Esophagus muscularis mucosa (tissue), 3 donors: ENCODE measurements at regions not wholly inside any gene's neighbourhood (a gene's known extent, or its start where the extent isn't known, plus 50 kb on each side); places are given as distances from the start of the nearest gene placed in this dataset.

Experiments used
- POLR2A ChIP-seq: fragments of 450-650 bp; IDR thresholded peaks from one replicate; pipeline ENCODE4 v1.6.1; 2017; ENCODE audit warnings: antibody characterized with exemption, moderate library complexity, mild to moderate bottlenecking, low read depth
- TF ChIP-seq, protein P1 (sequence below), 3 experiments: fragments of 200-600 bp in 2 of 3; fragments of 450-650 bp in 1 of 3; sonication (generic) in 2 of 3; IDR thresholded peaks; one replicate each; pipeline ENCODE4 v1.5.1; 2017 to 2019; ENCODE audit warnings: antibody characterized with exemption in 3 of 3, mild to moderate bottlenecking in 2 of 3, moderate library complexity in 1 of 3

GRCh38 chr3:147034359-147034758 lies 372.0 kb downstream of the ZIC4 start:
- TF ChIP-seq, protein P1, sequence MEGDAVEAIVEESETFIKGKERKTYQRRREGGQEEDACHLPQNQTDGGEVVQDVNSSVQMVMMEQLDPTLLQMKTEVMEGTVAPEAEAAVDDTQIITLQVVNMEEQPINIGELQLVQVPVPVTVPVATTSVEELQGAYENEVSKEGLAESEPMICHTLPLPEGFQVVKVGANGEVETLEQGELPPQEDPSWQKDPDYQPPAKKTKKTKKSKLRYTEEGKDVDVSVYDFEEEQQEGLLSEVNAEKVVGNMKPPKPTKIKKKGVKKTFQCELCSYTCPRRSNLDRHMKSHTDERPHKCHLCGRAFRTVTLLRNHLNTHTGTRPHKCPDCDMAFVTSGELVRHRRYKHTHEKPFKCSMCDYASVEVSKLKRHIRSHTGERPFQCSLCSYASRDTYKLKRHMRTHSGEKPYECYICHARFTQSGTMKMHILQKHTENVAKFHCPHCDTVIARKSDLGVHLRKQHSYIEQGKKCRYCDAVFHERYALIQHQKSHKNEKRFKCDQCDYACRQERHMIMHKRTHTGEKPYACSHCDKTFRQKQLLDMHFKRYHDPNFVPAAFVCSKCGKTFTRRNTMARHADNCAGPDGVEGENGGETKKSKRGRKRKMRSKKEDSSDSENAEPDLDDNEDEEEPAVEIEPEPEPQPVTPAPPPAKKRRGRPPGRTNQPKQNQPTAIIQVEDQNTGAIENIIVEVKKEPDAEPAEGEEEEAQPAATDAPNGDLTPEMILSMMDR (IDR thresholded peaks at IDR 0.05), result no peak
- no peak for TF ChIP-seq POLR2A
